ENCODE measurements at regions not wholly inside any gene's neighbourhood (a gene's known extent, or its start where the extent isn't known, plus 50 kb on each side); places are given as distances from the start of the nearest gene placed in this dataset.
"Not testable (repeated sequence)": the region's sequence is repeated elsewhere in the genome, so short reads cannot be mapped to it uniquely, and the experiment has no call there.

DNA sequence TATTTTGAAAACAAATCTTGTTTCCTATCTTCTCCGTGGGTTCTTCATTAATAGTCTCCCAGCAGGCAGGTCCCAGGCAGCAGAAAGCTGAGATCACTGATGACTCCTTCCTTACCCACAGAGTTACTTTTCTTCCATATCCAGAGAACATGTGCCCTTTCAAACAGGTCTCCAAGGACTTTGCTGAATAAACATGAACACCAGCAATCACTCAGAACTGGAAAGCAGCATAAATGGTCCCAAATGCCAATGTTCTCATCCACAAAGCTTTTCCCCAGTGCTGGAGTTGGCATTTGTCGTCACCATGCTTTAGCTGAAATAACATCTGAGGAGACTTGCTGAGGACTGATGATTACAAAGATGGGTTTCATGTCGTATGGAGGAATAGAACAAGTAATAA lies 134.0 kb downstream of the YIPF5 start:
- Histone ChIP-seq H3K36me3 (replicated peaks) (no peaks in the 10 kb centered on the region), H3K27me3 (ENCODE audit: low read depth) (no peaks in the 10 kb centered on the region), H3K4me1 (no peaks in the 10 kb centered on the region), H3K4me3 (no peak overlapping the region), H3K9me3 (no peaks in the 10 kb centered on the region)
- in situ Hi-C loops (cut with MboI; ENCODE audit: low sequenced_read_pairs): no loop called here
- no peak for DNase-seq (ENCODE audit: low spot score in 2 of 2)

DNA sequence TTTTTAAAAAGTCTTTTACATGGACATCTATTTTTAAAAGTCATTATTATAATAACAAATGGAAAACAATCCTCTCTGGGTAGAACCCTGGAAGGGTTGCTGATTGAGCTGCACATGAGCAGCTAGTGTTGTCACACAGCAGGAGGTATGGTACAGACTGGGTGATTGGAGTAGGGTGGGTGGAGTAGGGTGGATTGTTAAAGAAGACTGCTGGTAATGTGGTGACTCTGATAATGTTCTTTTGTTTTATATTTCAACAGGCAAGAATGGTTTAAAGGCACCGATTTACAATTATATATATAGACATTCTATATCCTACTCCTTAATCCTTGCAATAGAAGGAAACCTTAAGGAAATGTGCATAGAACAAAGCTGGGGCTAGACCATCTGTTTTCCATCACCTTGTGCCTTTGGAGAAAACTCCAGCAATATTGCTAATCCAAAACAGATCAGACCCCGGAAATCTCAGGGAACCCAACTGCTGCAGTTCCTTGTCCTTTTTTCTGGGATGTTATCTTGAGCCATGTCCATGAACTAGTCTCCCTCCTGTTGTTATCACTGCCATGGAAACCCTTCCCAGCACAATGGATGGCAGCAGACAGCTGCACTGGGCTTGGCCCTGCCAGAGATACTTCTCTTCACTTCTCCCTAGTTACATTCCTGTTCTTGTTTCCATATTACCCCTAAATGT lies 129.7 kb downstream of the YIPF5 start:
- Histone ChIP-seq H3K9me3 (no peaks in the 10 kb centered on the region), H3K4me1 (no peaks in the 10 kb centered on the region)
- in situ Hi-C loops (cut with MboI; ENCODE audit: low sequenced_read_pairs): no loop called here

GRCh38 chr5:144042156-144042555 lies 128.3 kb downstream of the YIPF5 start:
- Histone ChIP-seq H3K4me3 (no peak overlapping the region), H3K36me3 (replicated peaks) (no peaks in the 10 kb centered on the region), H3K4me1 (no peaks in the 10 kb centered on the region), H3K9me3 (no peaks in the 10 kb centered on the region), H3K27me3 (ENCODE audit: low read depth) (0 out of 2 replicates have a peak, but pooled peaks cover 4% of the 10 kb centered on the region)
- no peak for DNase-seq (ENCODE audit: low spot score in 2 of 2)
- in situ Hi-C loops (cut with MboI; ENCODE audit: low sequenced_read_pairs): no loop called here

More for the DNA sequence above, 129.7 kb downstream of the YIPF5 start:
- 0 out of 2 replicates have a peak, but pooled peaks cover 4% of the 10 kb centered on the region for H3K27me3 ChIP-seq (ENCODE audit: low read depth)
- no peaks in the 10 kb centered on the region for H3K36me3 ChIP-seq (replicated peaks)
- DNase-seq (ENCODE audit: low spot score in 2 of 2): no peak
- no peak overlapping the region for H3K4me3 ChIP-seq

DNA sequence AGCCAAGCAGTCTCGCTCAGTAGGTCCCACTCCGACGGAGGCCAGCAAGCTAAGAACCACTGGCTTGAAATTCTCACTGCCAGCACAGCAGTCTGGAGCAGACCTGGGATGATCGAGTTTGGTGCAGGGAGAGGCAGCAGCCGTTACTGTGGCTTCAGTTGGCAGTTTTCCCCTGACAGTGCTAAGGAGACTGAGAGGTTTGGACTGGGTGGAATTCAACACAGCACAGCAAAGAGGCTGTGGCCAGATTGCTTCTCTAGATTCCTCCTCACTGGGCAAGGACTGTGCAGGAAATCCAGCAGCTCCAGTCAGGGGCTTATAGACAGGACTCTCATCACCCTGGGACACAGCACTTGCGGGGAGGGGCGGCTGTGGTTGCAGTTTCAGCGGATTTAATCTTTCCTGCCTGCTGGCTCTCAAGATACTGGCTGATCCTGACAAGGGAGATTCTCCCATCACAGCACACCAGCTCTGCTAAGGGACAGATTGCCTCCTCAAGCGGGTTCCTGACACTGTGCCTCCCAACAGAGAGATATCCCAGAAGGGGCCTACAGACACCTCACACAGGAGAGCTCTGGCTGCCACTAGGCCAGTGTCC lies 122.1 kb downstream of the YIPF5 start:
- in situ Hi-C loops (cut with MboI; ENCODE audit: low sequenced_read_pairs): no loop called here
- no peak for DNase-seq (ENCODE audit: low spot score in 2 of 2)
- Histone ChIP-seq H3K4me1 (no peaks in the 10 kb centered on the region), H3K27me3 (ENCODE audit: low read depth) (0 out of 2 replicates have a peak, but pooled peaks cover 2% of the 10 kb centered on the region), H3K4me3 (no peak overlapping the region), H3K36me3 (replicated peaks) (no peaks in the 10 kb centered on the region), H3K9me3 (no peaks in the 10 kb centered on the region)

DNA sequence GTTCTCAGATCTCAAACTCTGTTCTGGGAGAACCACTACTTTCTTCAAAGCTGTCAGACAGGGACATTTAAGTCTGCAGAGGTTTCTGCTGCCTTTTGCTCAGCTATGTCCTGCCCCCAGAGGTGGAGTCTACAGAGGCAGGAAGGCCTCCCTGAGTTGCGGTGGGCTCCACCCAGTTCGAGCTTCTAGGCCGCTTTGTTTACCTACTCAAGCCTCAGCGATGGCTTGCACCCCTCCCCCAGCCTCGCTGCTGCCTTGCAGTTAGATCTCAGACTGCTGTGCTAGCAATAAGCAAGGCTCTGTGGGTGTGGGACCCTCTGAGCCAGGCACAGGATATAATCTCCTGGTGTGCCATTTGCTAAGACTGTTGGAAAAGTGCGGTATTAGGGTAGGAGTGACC lies 115.1 kb downstream of the YIPF5 start:
- H3K36me3 ChIP-seq (replicated peaks); H3K4me3 ChIP-seq; in situ Hi-C loops (cut with MboI; ENCODE audit: low sequenced_read_pairs); DNase-seq (ENCODE audit: low spot score in 2 of 2); H3K4me1 ChIP-seq; H3K27me3 ChIP-seq (ENCODE audit: low read depth); H3K9me3 ChIP-seq: not testable (repeated sequence)

DNA sequence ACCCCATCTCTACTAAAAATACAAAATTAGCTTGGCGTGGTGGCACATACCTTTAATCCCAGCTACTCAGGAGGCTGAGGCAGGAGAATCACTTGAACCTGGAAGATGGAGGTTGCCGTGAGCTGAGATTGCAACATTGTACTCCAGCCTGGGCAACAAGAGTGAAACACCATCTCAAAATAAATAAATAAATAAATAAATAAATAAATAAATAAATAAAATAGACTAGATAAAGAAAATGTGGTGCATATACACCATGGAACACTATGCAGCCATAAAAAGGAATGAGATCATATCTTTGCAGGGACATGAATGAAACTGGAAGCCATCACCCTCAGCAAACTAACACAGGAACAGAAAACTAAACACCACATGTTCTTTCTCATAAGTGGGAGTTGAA lies 110.4 kb downstream of the YIPF5 start:
- DNase-seq (ENCODE audit: low spot score in 2 of 2); H3K27me3 ChIP-seq (ENCODE audit: low read depth); H3K36me3 ChIP-seq (replicated peaks); H3K4me1 ChIP-seq; in situ Hi-C loops (cut with MboI; ENCODE audit: low sequenced_read_pairs); H3K9me3 ChIP-seq; H3K4me3 ChIP-seq: not testable (repeated sequence)

DNA sequence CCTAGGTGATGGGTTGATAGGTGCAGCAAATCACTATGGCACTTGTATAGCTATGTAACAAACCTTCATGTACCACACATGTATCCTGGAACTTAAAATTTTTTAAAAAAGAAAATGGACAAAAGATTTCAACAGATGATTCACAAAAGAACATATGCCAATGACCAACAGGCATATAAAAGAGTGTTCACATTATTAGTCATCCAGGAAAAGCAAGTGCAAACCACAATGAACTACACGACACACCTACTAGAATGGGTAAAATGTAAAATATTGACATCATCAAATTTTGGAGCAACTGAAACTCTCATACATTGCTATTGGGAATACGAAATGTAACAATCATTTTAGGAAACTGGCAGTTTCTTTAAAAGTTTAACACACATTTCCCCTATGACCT lies 109.9 kb downstream of the YIPF5 start:
- no peak for DNase-seq (ENCODE audit: low spot score in 2 of 2)
- Histone ChIP-seq H3K4me1 (no peaks in the 10 kb centered on the region), H3K27me3 (ENCODE audit: low read depth) (no peaks in the 10 kb centered on the region), H3K9me3 (no peaks in the 10 kb centered on the region), H3K4me3 (no peak overlapping the region), H3K36me3 (replicated peaks) (no peaks in the 10 kb centered on the region)
- in situ Hi-C loops (cut with MboI; ENCODE audit: low sequenced_read_pairs): no loop called here

DNA sequence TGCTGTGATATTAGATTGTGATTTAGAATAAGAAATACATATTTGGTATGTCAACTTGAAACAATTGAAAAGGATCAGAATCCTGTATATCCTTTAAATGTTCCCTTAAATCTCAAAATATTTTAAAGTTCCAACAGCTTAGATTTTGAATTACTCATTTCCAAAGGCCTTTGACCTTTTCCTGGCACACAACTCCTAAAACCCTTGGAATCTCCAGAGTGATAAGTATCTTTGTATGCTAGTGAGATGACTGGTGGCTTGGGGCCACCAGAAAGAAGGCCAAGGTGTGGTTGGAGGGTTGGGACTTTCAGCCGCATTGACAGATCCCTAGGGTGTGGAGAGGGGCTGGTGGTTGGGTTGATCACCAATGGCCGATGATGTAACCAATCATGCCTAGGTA lies 104.7 kb downstream of the YIPF5 start:
- DNase-seq (ENCODE audit: low spot score in 2 of 2): no peak
- in situ Hi-C loops (cut with MboI; ENCODE audit: low sequenced_read_pairs): no loop called here

DNA sequence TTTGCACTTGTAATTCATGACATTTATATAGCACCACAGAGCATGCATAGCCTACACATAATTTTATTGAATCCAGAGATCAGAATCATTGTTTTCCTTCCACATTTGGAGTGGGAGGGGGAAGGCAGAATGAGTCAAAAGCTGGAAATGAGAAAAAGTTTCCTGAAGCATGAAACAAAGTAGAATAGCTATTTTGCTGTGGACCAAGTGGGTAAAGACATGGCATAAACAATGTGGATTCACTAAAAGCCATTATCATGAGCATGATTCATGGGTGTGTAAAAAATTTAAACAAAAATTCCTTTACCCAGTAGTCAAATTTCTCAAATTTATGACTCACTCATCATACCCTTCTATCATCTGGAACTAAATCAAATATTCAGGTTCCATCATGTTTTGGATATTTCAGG lies 97.9 kb downstream of the YIPF5 start:
- no peak overlapping the region for H3K4me3 ChIP-seq
- in situ Hi-C loops (cut with MboI; ENCODE audit: low sequenced_read_pairs): no loop called here
- no peaks in the 10 kb centered on the region for H3K27me3 ChIP-seq (ENCODE audit: low read depth)
- H3K36me3 ChIP-seq (replicated peaks): no peaks in the 10 kb centered on the region
- no peaks in the 10 kb centered on the region for H3K9me3 ChIP-seq
- no peak for DNase-seq (ENCODE audit: low spot score in 2 of 2)
- no peaks in the 10 kb centered on the region; the same call in 1 of the 2 replicates for H3K4me1 ChIP-seq

More for the DNA sequence above, 104.7 kb downstream of the YIPF5 start:
- H3K4me1 ChIP-seq: no peaks in the 10 kb centered on the region
- H3K36me3 ChIP-seq (replicated peaks): no peaks in the 10 kb centered on the region
- no peak overlapping the region for H3K4me3 ChIP-seq
- no peaks in the 10 kb centered on the region for H3K27me3 ChIP-seq (ENCODE audit: low read depth)
- no peaks in the 10 kb centered on the region for H3K9me3 ChIP-seq

- Histone ChIP-seq H3K4me3 (no peak overlapping the region), H3K4me1 (no peaks in the 10 kb centered on the region; the same call in 1 of the 2 replicates), H3K27me3 (ENCODE audit: low read depth) (no peaks in the 10 kb centered on the region), H3K36me3 (replicated peaks) (no peaks in the 10 kb centered on the region), H3K9me3 (no peaks in the 10 kb centered on the region)
- in situ Hi-C loops (cut with MboI; ENCODE audit: low sequenced_read_pairs): no loop called here
- no peak for DNase-seq (ENCODE audit: low spot score in 2 of 2)
Observed at GRCh38 chr5:144076521-144077083, 93.9 kb downstream of the YIPF5 start.

- no peak overlapping the region for H3K4me3 ChIP-seq
- DNase-seq (ENCODE audit: low spot score in 2 of 2): no peak
- in situ Hi-C loops (cut with MboI; ENCODE audit: low sequenced_read_pairs): no loop called here
- no peaks in the 10 kb centered on the region for H3K4me1 ChIP-seq
- H3K27me3 ChIP-seq (ENCODE audit: low read depth): no peaks in the 10 kb centered on the region
- no peaks in the 10 kb centered on the region for H3K36me3 ChIP-seq (replicated peaks)
- H3K9me3 ChIP-seq: no peaks in the 10 kb centered on the region
Observed at GRCh38 chr5:144083185-144083584, 87.3 kb downstream of the YIPF5 start.

DNA sequence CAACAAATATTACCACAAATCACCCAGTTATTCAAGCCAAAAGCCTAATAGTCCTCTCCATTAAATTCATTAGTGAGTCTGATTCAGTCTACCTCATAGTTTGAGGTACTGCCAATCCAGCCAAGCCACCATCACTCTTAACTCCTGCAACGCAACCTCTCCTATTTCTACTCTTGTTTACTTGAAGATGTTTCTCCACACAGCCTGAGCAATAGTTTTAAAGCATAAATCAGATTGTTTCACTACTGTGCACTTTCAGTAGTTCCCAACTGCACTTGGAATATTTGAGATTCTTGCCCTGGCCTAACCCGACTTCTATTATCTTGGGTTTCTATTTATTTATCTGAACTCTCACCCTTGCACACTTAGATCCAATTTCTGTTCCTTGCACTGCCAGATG lies 85.5 kb downstream of the YIPF5 start:
- Histone ChIP-seq H3K36me3 (replicated peaks) (no peaks in the 10 kb centered on the region), H3K4me3 (no peak overlapping the region), H3K27me3 (ENCODE audit: low read depth) (no peaks in the 10 kb centered on the region), H3K9me3 (no peaks in the 10 kb centered on the region), H3K4me1 (no peaks in the 10 kb centered on the region)
- no peak for DNase-seq (ENCODE audit: low spot score in 2 of 2)
- in situ Hi-C loops (cut with MboI; ENCODE audit: low sequenced_read_pairs): no loop called here

DNA sequence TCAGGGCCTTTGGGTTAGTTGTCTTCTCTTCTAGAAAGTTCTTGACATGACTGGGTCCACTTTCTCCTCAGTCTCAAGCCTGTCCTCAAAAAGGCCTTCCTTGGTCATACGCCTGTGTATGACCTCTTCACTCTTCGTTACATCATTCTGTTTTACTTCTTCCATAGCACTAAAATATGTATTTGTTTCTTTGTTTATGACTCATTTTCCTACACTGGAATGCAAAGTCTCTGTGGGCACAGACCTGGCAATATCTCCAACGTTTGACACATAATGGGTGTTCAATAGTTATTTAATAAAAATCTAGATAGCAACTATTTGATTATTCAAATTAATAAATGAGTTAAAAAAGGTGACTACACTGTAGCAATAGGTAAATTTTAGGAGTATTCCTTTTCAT lies 85.1 kb downstream of the YIPF5 start:
- no peak for DNase-seq (ENCODE audit: low spot score in 2 of 2)
- in situ Hi-C loops (cut with MboI; ENCODE audit: low sequenced_read_pairs): no loop called here
- H3K36me3 ChIP-seq (replicated peaks): no peaks in the 10 kb centered on the region
- H3K4me1 ChIP-seq: no peaks in the 10 kb centered on the region
- H3K4me3 ChIP-seq: no peak overlapping the region
- no peaks in the 10 kb centered on the region for H3K9me3 ChIP-seq
- no peaks in the 10 kb centered on the region for H3K27me3 ChIP-seq (ENCODE audit: low read depth)

DNA sequence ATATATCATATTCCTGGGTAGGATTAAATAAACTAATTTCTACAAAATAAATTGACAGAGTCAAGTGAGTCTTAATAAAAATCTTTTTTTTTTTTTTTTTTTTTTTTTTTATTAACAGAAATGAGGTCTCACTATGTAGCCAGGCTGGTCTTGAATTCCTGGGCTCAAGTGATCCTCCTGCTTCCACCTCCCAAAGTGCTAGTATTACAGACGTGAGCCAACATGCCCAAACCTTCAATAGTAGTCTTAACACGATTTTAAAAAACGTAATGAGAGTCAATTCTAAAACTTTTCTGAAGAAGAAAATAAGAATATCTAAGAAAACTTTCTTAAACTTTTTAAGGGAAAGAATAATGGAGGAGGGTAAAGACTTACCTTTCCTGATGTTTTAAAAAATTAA lies 84.2 kb downstream of the YIPF5 start:
- no peaks in the 10 kb centered on the region for H3K36me3 ChIP-seq (replicated peaks)
- no peaks in the 10 kb centered on the region for H3K27me3 ChIP-seq (ENCODE audit: low read depth)
- H3K4me1 ChIP-seq: no peaks in the 10 kb centered on the region
- DNase-seq (ENCODE audit: low spot score in 2 of 2): no peak
- H3K9me3 ChIP-seq: no peaks in the 10 kb centered on the region
- H3K4me3 ChIP-seq: no peak overlapping the region
- in situ Hi-C loops (cut with MboI; ENCODE audit: low sequenced_read_pairs): no loop called here
